A549 (cell line): ENCODE measurements at regions not wholly inside any gene's neighbourhood (a gene's known extent, or its start where the extent isn't known, plus 50 kb on each side); places are given as distances from the start of the nearest gene placed in this dataset.

Source experiments
- ATAC-seq, 2 experiments: fragments of 200-7000 bp in 1 of 2; fragments of >200 bp in 1 of 2; cut with Nextera tagmentation in 1 of 2; cut with Tn5 transposase in 1 of 2; 3 replicates each; pipeline versions ENCODE4 v1.8.0 to v1.9.1; 2018 to 2020; ENCODE audit warnings: mild to moderate bottlenecking in 1 of 2, moderate library complexity in 1 of 2
- CTCF ChIA-PET: fragments of 300-600 bp; sonication (Branson Sonifier 250); formaldehyde crosslinking; extraction: SDS; loops from one replicate; lab custom pipeline; 2021; ENCODE audit warnings: antibody characterized with exemption, inconsistent platforms; lab: Yijun Ruan, JAX
- POLR2A ChIA-PET: fragments of 350-600 bp; formaldehyde crosslinking; extraction: SDS; loops from one replicate; lab custom pipeline; 2021; ENCODE audit warnings: antibody characterized with exemption, inconsistent platforms; lab: Yijun Ruan, JAX
- DNase-seq, 2 experiments: peaks; one replicate each; pipeline versions ENCODE4 v3.0.0 to v3.0.0-alpha.2; 2011 to 2016; ENCODE audit warnings: low read depth in 1 of 2, low spot score in 1 of 2
- FAIRE-seq: peaks from 2 replicates; lab custom pipeline; 2011; peaks lifted over from hg19 to GRCh38; lab: Jason Lieb, UNC
- H3K27ac ChIP-seq, 2 experiments: fragments of >200 bp; sonication (Bioruptor Twin); formaldehyde crosslinking; 3 replicates each; pipeline ENCODE4 v1.5.1; 2016 to 2017
- H3K4me1 ChIP-seq: fragments of >200 bp; sonication (Bioruptor Twin); formaldehyde crosslinking; 3 replicates; pipeline ENCODE4 v1.6.1; 2016
- H3K4me2 ChIP-seq: fragments of >200 bp; sonication (Bioruptor Twin); formaldehyde crosslinking; 3 replicates; pipeline ENCODE4 v1.6.1; 2016
- H3K4me3 ChIP-seq: fragments of >200 bp; sonication (Bioruptor Twin); formaldehyde crosslinking; 3 replicates; pipeline ENCODE4 v1.5.1; 2016
- H3K9me3 ChIP-seq: fragments of >200 bp; sonication (Bioruptor Twin); formaldehyde crosslinking; 3 replicates; pipeline ENCODE4 v1.6.1; 2016
- ATOH8 ChIP-seq: fragments of 250-450 bp; sonication (Bioruptor Pico); IDR thresholded peaks from 2 replicates; pipeline ENCODE4 v1.5.0; 2020; ENCODE audit warnings: low read depth, mild to moderate bottlenecking, moderate library complexity
- BHLHE40 ChIP-seq: IDR thresholded peaks from 2 replicates; pipeline ENCODE4 v1.6.1; 2012; ENCODE audit warnings: low read depth, low read length, inconsistent platforms
- CBX2 ChIP-seq: fragments of 200-600 bp; sonication (generic); IDR thresholded peaks from 2 replicates; pipeline ENCODE4 v1.6.1; 2016; ENCODE audit warnings: low read depth, mild to moderate bottlenecking, borderline replicate concordance
- E2F6 ChIP-seq: IDR thresholded peaks from 2 replicates; pipeline ENCODE4 v1.6.1; 2012; ENCODE audit warnings: low read depth, borderline replicate concordance
- EHMT2 ChIP-seq: fragments of 200-600 bp; sonication (generic); IDR thresholded peaks from 2 replicates; pipeline ENCODE4 v1.6.1; 2016; ENCODE audit warnings: antibody characterized with exemption, low read depth, mild to moderate bottlenecking, moderate library complexity
- ELK1 ChIP-seq: fragments of 150-350 bp; IDR thresholded peaks from 2 replicates; pipeline ENCODE4 v1.6.1; 2014; ENCODE audit warnings: low read depth, mild to moderate bottlenecking, low read length
- EP300 ChIP-seq, 2 experiments: fragments of >200 bp; sonication (Bioruptor Twin); formaldehyde crosslinking; IDR thresholded peaks; 2 replicates in 1 of 2; 3 replicates in 1 of 2; pipeline ENCODE4 v1.6.1; 2016 to 2017
- FOSL2 ChIP-seq, 2 experiments: fragments of 450-650 bp in 1 of 2; fragments of >200 bp in 1 of 2; sonication (Bioruptor Twin) in 1 of 2; formaldehyde crosslinking; IDR thresholded peaks; 2 replicates each; pipeline versions ENCODE4 v1.5.0 to v1.6.1; 2016 to 2020; ENCODE audit warnings: mild to moderate bottlenecking in 1 of 2, moderate library complexity in 1 of 2
- FOXS1 ChIP-seq: fragments of 250-450 bp; sonication (Bioruptor Pico); IDR thresholded peaks from 2 replicates; pipeline ENCODE4 v1.5.0; 2020; ENCODE audit warnings: mild to moderate bottlenecking, moderate library complexity
- HDAC2 ChIP-seq: fragments of 200-600 bp; sonication (generic); IDR thresholded peaks from 2 replicates; pipeline ENCODE4 v1.6.1; 2016
- HOXA7 ChIP-seq: fragments of 250-450 bp; sonication (Bioruptor Pico); IDR thresholded peaks from 2 replicates; pipeline ENCODE4 v1.5.0; 2020; ENCODE audit warnings: mild to moderate bottlenecking, moderate library complexity
- JUNB ChIP-seq: fragments of >200 bp; sonication (Bioruptor Twin); formaldehyde crosslinking; IDR thresholded peaks from 2 replicates; pipeline ENCODE4 v1.6.1; 2016
- NPAS2 ChIP-seq: fragments of 250-450 bp; sonication (Bioruptor Pico); IDR thresholded peaks from 2 replicates; pipeline ENCODE4 v1.8.0; 2022; ENCODE audit warnings: mild to moderate bottlenecking, moderate library complexity, borderline replicate concordance
- PBX3 ChIP-seq: IDR thresholded peaks from 2 replicates; pipeline ENCODE4 v1.6.1; 2012
- POLR2A ChIP-seq: IDR thresholded peaks from 2 replicates; pipeline ENCODE4 v1.6.1; 2012; ENCODE audit warnings: mild to moderate bottlenecking, low read length
- POLR2AphosphoS2 ChIP-seq: conservative IDR thresholded peaks from 2 replicates; pipeline ENCODE4 v1.6.1; 2012; ENCODE audit warnings: low read length, improper control_type of control experiment, inconsistent platforms
- RAD21 ChIP-seq, 2 experiments: fragments of >200 bp in 1 of 2; sonication (Bioruptor Twin) in 1 of 2; formaldehyde crosslinking in 1 of 2; IDR thresholded peaks in 1 of 2; conservative IDR thresholded peaks in 1 of 2; 2 replicates in 1 of 2; 3 replicates in 1 of 2; pipeline ENCODE4 v1.6.1; 2012 to 2018; ENCODE audit warnings: inconsistent platforms in 1 of 2
- REST ChIP-seq: fragments of 200-600 bp; sonication (generic); IDR thresholded peaks from 2 replicates; pipeline ENCODE4 v1.6.1; 2016; ENCODE audit warnings: antibody characterized with exemption, mild to moderate bottlenecking, moderate library complexity
- RFX5 ChIP-seq: fragments of 450-650 bp; IDR thresholded peaks from 2 replicates; pipeline ENCODE4 v1.7.1; 2014; ENCODE audit warnings: antibody characterized with exemption, mild to moderate bottlenecking, moderate library complexity
- RNF2 ChIP-seq: fragments of 200-600 bp; sonication (generic); IDR thresholded peaks from 2 replicates; pipeline ENCODE4 v1.6.1; 2016; ENCODE audit warnings: low read depth, mild to moderate bottlenecking, antibody characterized with exemption, moderate library complexity, borderline replicate concordance
- TFCP2L1 ChIP-seq: fragments of 250-450 bp; sonication (Bioruptor Pico); IDR thresholded peaks from 2 replicates; pipeline ENCODE4 v1.5.0; 2021; ENCODE audit warnings: mild to moderate bottlenecking
- USF2 ChIP-seq: fragments of 450-650 bp; IDR thresholded peaks from 2 replicates; pipeline ENCODE4 v1.6.1; 2014; ENCODE audit warnings: antibody characterized with exemption
- ZC3H11A ChIP-seq: fragments of 450-650 bp; IDR thresholded peaks from 2 replicates; pipeline ENCODE4 v1.6.1; 2014; ENCODE audit warnings: antibody characterized with exemption, mild to moderate bottlenecking
- ZFP36 ChIP-seq: fragments of 450-650 bp; IDR thresholded peaks from 2 replicates; pipeline ENCODE4 v1.6.1; 2014; ENCODE audit warnings: borderline replicate concordance; ENCODE audit not compliant: partially characterized antibody
- whole genome bisulfite sequencing: methylation state at CpG from one replicate; pipeline ENCODE4 v1.1.6; 2017; ENCODE audit errors: missing lambda C conversion rate; 5-methylcytosine and 5-hydroxymethylcytosine counted together
- TF ChIP-seq, protein P1 (sequence below): fragments of >200 bp; sonication (Bioruptor Twin); formaldehyde crosslinking; IDR thresholded peaks from 3 replicates; pipeline ENCODE4 v1.5.1; 2016

GRCh38 chr1:4587721-4588120, 66.7 kb upstream of the AJAP1 start:
- TF ChIP-seq POLR2A (no peak), ATOH8 (no peak)
- WGBS, result 14% methylated on average over 6 of the region's 6 CpGs
- Histone ChIP-seq H3K27ac (no peak overlapping the region), H3K9me3 (no peaks in the 10 kb centered on the region), H3K4me1 (no peaks in the 10 kb centered on the region), H3K4me3 (no peak overlapping the region), H3K4me2 (no peak overlapping the region)
- ATAC-seq (no peak), FAIRE-seq (no peak), DNase-seq (no peak)
- ChIA-PET CTCF (no interaction called here), POLR2A (no interaction called here)

- ChIA-PET CTCF (no interaction called here), POLR2A (no interaction called here)
- ATAC-seq (no peak), DNase-seq (no peak), FAIRE-seq (no peak)
- TF ChIP-seq HOXA7 (CRISPR knock-in tag) (no peak), REST (no peak), RFX5 (no peak), POLR2A (no peak), E2F6 (no peak), POLR2AphosphoS2 (no peak), ZFP36 (no peak)
- TF ChIP-seq, protein P1, sequence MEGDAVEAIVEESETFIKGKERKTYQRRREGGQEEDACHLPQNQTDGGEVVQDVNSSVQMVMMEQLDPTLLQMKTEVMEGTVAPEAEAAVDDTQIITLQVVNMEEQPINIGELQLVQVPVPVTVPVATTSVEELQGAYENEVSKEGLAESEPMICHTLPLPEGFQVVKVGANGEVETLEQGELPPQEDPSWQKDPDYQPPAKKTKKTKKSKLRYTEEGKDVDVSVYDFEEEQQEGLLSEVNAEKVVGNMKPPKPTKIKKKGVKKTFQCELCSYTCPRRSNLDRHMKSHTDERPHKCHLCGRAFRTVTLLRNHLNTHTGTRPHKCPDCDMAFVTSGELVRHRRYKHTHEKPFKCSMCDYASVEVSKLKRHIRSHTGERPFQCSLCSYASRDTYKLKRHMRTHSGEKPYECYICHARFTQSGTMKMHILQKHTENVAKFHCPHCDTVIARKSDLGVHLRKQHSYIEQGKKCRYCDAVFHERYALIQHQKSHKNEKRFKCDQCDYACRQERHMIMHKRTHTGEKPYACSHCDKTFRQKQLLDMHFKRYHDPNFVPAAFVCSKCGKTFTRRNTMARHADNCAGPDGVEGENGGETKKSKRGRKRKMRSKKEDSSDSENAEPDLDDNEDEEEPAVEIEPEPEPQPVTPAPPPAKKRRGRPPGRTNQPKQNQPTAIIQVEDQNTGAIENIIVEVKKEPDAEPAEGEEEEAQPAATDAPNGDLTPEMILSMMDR, result no peak
- Histone ChIP-seq H3K4me1 (no peaks in the 10 kb centered on the region), H3K9me3 (no peaks in the 10 kb centered on the region), H3K4me3 (no peak overlapping the region), H3K27ac (no peak overlapping the region), H3K4me2 (no peak overlapping the region)
- 7% methylated on average over 4 of the region's 4 CpGs for WGBS
Observed at GRCh38 chr1:4590756-4591155, 63.7 kb upstream of the AJAP1 start.

GRCh38 chr1:4591926-4592325, 62.5 kb upstream of the AJAP1 start:
- 36% methylated on average over 3 of the region's 13 CpGs for WGBS
- Histone ChIP-seq H3K4me3 (no peak overlapping the region), H3K4me1 (no peaks in the 10 kb centered on the region), H3K4me2 (no peak overlapping the region), H3K27ac (no peak overlapping the region), H3K9me3 (no peaks in the 10 kb centered on the region)
- ChIA-PET CTCF (no interaction called here), POLR2A (no interaction called here)
- no peak for DNase-seq
- TF ChIP-seq BHLHE40 (no peak), TFCP2L1 (CRISPR knock-in tag) (no peak), FOXS1 (CRISPR knock-in tag) (no peak), RAD21 (conservative IDR thresholded peaks at IDR 0.05 in 1 of 2, IDR thresholded peaks at IDR 0.05 in 1 of 2) (no peak), CBX2 (no peak), NPAS2 (CRISPR knock-in tag) (no peak), HDAC2 (no peak), ZC3H11A (no peak), EHMT2 (no peak), USF2 (no peak), PBX3 (no peak), JUNB (no peak), RNF2 (no peak), FOSL2 (IDR thresholded peaks at IDR 0.05) (no peak), FOSL2 (CRISPR knock-in tag; IDR thresholded peaks at IDR 0.05) (no peak), EP300 (IDR thresholded peaks at IDR 0.05) (no peak), ELK1 (no peak)
- no peak for ATAC-seq
- no peak for FAIRE-seq
